Hypothalamus (tissue), 51 donors: ENCODE measurements at regions not wholly inside any gene's neighbourhood (a gene's known extent, or its start where the extent isn't known, plus 50 kb on each side); places are given as distances from the start of the nearest gene placed in this dataset.

Experiments
- DNase-seq, 51 donors: peaks; one replicate each; lab custom pipeline; 2025; lab: John Stamatoyannopoulos, UW

- DNase-seq: no peak
Measured at GRCh38 chr16:74035816-74036215, 260.8 kb upstream of the PSMD7 start.

- peak in 2 of 51 donors; percentile 10 to 25 for DNase-seq
Measured at GRCh38 chr16:74034862-74035261, 261.8 kb upstream of the PSMD7 start.

GRCh38 chr16:74034200-74034599 lies 262.4 kb upstream of the PSMD7 start:
- DNase-seq: no peak

- DNase-seq: no peak
Measured at GRCh38 chr16:74033441-74033995, 263.1 kb upstream of the PSMD7 start.

- DNase-seq: no peak
Measured at GRCh38 chr16:74031551-74031950, 265.1 kb upstream of the PSMD7 start.

- no peak for DNase-seq
Measured at GRCh38 chr16:74030000-74030706, 266.5 kb upstream of the PSMD7 start.

GRCh38 chr16:74029115-74029792 lies 267.4 kb upstream of the PSMD7 start:
- DNase-seq: no peak

- no peak for DNase-seq
Measured at GRCh38 chr16:74026373-74027281, 270.0 kb upstream of the PSMD7 start.

- no peak for DNase-seq
Measured at GRCh38 chr16:74024953-74025352, 271.7 kb upstream of the PSMD7 start.

GRCh38 chr16:74020095-74020670 lies 276.4 kb upstream of the PSMD7 start:
- no peak for DNase-seq

- no peak for DNase-seq
Measured at GRCh38 chr16:74019612-74020011, 277.0 kb upstream of the PSMD7 start.

GRCh38 chr16:74015953-74016352 lies 280.7 kb upstream of the PSMD7 start:
- DNase-seq: no peak

- DNase-seq: no peak
Measured at GRCh38 chr16:73998707-73999106, 297.9 kb upstream of the PSMD7 start.

- DNase-seq: no peak
Measured at GRCh38 chr16:73997971-73998370, 298.6 kb upstream of the PSMD7 start.

- DNase-seq: no peak
Measured at GRCh38 chr16:73997340-73997711, 299.3 kb upstream of the PSMD7 start.

- DNase-seq: no peak
Measured at GRCh38 chr16:73996624-73997339, 299.8 kb upstream of the PSMD7 start.

GRCh38 chr16:73993878-73994277 lies 302.7 kb upstream of the PSMD7 start:
- DNase-seq: no peak

GRCh38 chr16:73978407-73978784 lies 318.2 kb upstream of the PSMD7 start:
- DNase-seq: no peak

- DNase-seq: no peak
Measured at GRCh38 chr16:73976644-73977043, 320.0 kb upstream of the PSMD7 start.

- no peak for DNase-seq
Measured at GRCh38 chr16:73973174-73973573, 323.4 kb upstream of the PSMD7 start.
